ENCODE measurements at regions not wholly inside any gene's neighbourhood (a gene's known extent, or its start where the extent isn't known, plus 50 kb on each side); places are given as distances from the start of the nearest gene placed in this dataset.

- TF ChIP-seq CTCF (IDR thresholded peaks at IDR 0.05; ENCODE audit: low read length) (no peak), EZH2 (IDR thresholded peaks at IDR 0.05; ENCODE audit: borderline replicate concordance, low read length) (no peak)
These were observed 314.8 kb downstream of the CDC5L start for GRCh38 chr6:44702292-44702691.

Data from OCI-LY1 (cell line).